ENCODE measurements at regions not wholly inside any gene's neighbourhood (a gene's known extent, or its start where the extent isn't known, plus 50 kb on each side); places are given as distances from the start of the nearest gene placed in this dataset.

- Histone ChIP-seq H3K27me3 (ENCODE audit: control insufficient read depth, insufficient read depth, low read length) (no peaks in the 10 kb centered on the region), H3K4me3 (ENCODE audit: low read length) (no peak overlapping the region), H3K9ac (ENCODE audit: low read length) (no peak overlapping the region), H3K4me1 (ENCODE audit: control insufficient read depth, insufficient read depth, low read length) (no peaks in the 10 kb centered on the region), H3K27ac (ENCODE audit: low read depth, low read length) (no peak overlapping the region), H3K36me3 (ENCODE audit: control insufficient read depth, insufficient read depth, low read length) (no peaks in the 10 kb centered on the region)
These were observed 442.2 kb downstream of the RNF144B start for GRCh38 chr6:18829272-18829870.

DNA sequence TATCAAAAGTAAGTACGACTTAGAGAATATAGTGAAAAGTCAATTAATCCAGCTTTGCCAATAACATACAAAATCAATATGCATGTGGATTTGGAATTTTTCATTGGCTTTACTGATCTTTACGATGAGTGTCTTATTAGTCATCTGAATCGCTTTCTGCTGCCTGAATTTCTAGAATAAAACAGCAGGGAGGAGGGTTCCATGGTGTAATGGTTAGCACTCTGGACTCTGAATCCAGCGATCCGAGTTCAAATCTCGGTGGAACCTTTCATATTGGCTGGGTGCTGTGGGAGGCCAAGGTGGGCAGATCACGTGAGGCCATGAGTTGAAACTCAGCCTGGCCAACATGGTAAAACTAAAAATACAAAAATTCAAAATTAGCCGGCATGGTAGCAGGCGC lies 448.8 kb downstream of the RNF144B start:
- no peaks in the 10 kb centered on the region for H3K36me3 ChIP-seq (ENCODE audit: control insufficient read depth, insufficient read depth, low read length)
- no peaks in the 10 kb centered on the region for H3K27me3 ChIP-seq (ENCODE audit: control insufficient read depth, insufficient read depth, low read length)
- no peak overlapping the region for H3K9ac ChIP-seq (ENCODE audit: low read length)
- no peak overlapping the region for H3K4me3 ChIP-seq (ENCODE audit: low read length)
- H3K4me1 ChIP-seq (ENCODE audit: control insufficient read depth, insufficient read depth, low read length): no peaks in the 10 kb centered on the region
- no peak overlapping the region for H3K27ac ChIP-seq (ENCODE audit: low read depth, low read length)

DNA sequence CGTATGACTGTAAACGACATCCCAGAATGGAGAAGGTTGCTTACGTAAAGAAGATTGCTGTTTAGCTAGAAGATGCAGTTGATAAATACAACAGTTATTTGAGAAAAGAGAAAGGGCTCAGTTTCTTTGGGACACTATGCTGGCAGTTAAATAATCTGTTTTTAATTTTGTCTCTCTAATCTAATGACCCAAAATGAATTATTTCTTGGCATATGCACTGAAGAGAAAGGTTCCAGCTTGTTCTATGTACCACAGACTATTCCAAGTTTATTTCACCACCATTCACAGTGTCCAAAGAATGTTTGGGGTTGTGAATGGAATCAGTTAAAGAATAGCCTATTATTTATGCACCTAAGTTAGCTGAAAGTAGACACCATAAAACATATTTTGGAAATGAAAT lies 449.9 kb downstream of the RNF144B start:
- H3K27me3 ChIP-seq (ENCODE audit: control insufficient read depth, insufficient read depth, low read length): no peaks in the 10 kb centered on the region
- no peak overlapping the region for H3K9ac ChIP-seq (ENCODE audit: low read length)
- no peaks in the 10 kb centered on the region for H3K36me3 ChIP-seq (ENCODE audit: control insufficient read depth, insufficient read depth, low read length)
- H3K4me1 ChIP-seq (ENCODE audit: control insufficient read depth, insufficient read depth, low read length): no peaks in the 10 kb centered on the region
- H3K27ac ChIP-seq (ENCODE audit: low read depth, low read length): no peak overlapping the region
- H3K4me3 ChIP-seq (ENCODE audit: low read length): no peak overlapping the region

GRCh38 chr6:18842534-18842933 lies 455.4 kb downstream of the RNF144B start:
- H3K27ac ChIP-seq (ENCODE audit: low read depth, low read length): no peak overlapping the region
- no peaks in the 10 kb centered on the region for H3K27me3 ChIP-seq (ENCODE audit: control insufficient read depth, insufficient read depth, low read length)
- no peaks in the 10 kb centered on the region for H3K36me3 ChIP-seq (ENCODE audit: control insufficient read depth, insufficient read depth, low read length)
- no peak overlapping the region for H3K9ac ChIP-seq (ENCODE audit: low read length)
- H3K4me3 ChIP-seq (ENCODE audit: low read length): no peak overlapping the region
- H3K4me1 ChIP-seq (ENCODE audit: control insufficient read depth, insufficient read depth, low read length): no peaks in the 10 kb centered on the region

DNA sequence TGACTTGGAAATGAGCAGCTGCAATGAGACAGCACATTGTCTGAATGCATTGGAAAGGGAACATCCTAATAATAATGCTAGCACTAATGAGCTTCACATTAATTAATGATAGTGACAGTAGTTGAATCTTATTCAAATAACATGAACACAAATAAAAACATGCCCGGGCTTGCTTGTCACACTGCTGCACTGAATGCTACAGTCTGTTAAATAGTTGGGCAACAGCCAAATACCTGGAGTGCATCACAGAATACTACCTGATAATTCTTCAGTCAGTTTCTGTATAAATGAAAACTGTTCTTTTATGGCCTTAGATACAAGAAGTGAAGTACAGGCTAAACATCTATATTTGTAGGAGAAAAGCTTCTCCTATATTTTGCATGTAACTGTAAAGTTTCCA lies 458.7 kb downstream of the RNF144B start:
- no peak overlapping the region for H3K27ac ChIP-seq (ENCODE audit: low read depth, low read length)
- no peaks in the 10 kb centered on the region for H3K4me1 ChIP-seq (ENCODE audit: control insufficient read depth, insufficient read depth, low read length)
- H3K9ac ChIP-seq (ENCODE audit: low read length): no peak overlapping the region
- H3K4me3 ChIP-seq (ENCODE audit: low read length): no peak overlapping the region
- no peaks in the 10 kb centered on the region for H3K27me3 ChIP-seq (ENCODE audit: control insufficient read depth, insufficient read depth, low read length)
- H3K36me3 ChIP-seq (ENCODE audit: control insufficient read depth, insufficient read depth, low read length): no peaks in the 10 kb centered on the region

DNA sequence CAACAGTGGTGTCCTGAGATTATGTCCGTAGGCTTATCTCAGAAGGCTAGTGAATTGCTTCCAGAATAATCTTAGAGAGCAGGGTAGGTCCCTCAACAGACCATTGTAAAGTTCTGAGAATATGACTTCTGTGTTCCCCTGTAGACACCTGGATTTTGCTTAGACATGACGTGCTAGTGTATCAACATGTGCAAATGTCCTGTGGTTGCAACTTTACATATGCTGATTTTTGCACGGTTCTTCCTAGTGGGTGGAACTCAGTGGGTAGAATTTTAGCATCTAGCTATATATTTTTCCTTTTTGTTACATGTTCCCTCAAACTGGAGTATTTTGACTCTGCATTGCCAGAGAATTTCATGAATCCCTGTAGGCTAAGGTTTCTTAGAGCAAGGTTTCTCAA lies 459.2 kb downstream of the RNF144B start:
- no peak overlapping the region for H3K9ac ChIP-seq (ENCODE audit: low read length)

GRCh38 chr6:18861204-18861603 lies 474.1 kb downstream of the RNF144B start:
- H3K4me1 ChIP-seq (ENCODE audit: control insufficient read depth, insufficient read depth, low read length): no peaks in the 10 kb centered on the region
- no peaks in the 10 kb centered on the region for H3K27me3 ChIP-seq (ENCODE audit: control insufficient read depth, insufficient read depth, low read length)
- no peak overlapping the region for H3K27ac ChIP-seq (ENCODE audit: low read depth, low read length)
- no peak overlapping the region for H3K4me3 ChIP-seq (ENCODE audit: low read length)
- H3K9ac ChIP-seq (ENCODE audit: low read length): no peak overlapping the region
- no peaks in the 10 kb centered on the region for H3K36me3 ChIP-seq (ENCODE audit: control insufficient read depth, insufficient read depth, low read length)

More for the DNA sequence above, 459.2 kb downstream of the RNF144B start:
- Histone ChIP-seq H3K36me3 (ENCODE audit: control insufficient read depth, insufficient read depth, low read length) (no peaks in the 10 kb centered on the region), H3K4me3 (ENCODE audit: low read length) (no peak overlapping the region), H3K4me1 (ENCODE audit: control insufficient read depth, insufficient read depth, low read length) (no peaks in the 10 kb centered on the region), H3K27me3 (ENCODE audit: control insufficient read depth, insufficient read depth, low read length) (no peaks in the 10 kb centered on the region), H3K27ac (ENCODE audit: low read depth, low read length) (no peak overlapping the region)

DNA sequence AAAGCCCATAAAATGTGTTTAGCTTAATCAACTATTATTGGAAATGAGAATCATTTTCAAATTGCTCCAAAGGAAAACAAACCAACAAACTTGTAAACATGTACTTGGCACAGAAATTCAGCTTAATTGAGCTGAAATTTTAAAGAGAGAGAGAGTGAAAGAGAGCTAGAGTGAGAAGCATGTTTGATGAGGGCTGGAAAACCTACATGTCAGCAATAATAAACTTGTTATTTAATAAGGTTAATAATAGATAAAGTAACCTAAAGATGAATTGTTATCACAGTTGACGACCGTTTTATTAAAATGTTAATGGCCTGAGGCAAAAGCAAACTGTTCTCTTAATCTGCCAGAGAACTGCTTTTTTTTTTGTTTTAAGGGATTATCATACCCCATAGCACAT lies 496.1 kb downstream of the RNF144B start:
- Histone ChIP-seq H3K4me1 (ENCODE audit: control insufficient read depth, insufficient read depth, low read length) (no peaks in the 10 kb centered on the region), H3K4me3 (ENCODE audit: low read length) (no peak overlapping the region), H3K9ac (ENCODE audit: low read length) (no peak overlapping the region), H3K27ac (ENCODE audit: low read depth, low read length) (no peak overlapping the region), H3K27me3 (ENCODE audit: control insufficient read depth, insufficient read depth, low read length) (no peaks in the 10 kb centered on the region), H3K36me3 (ENCODE audit: control insufficient read depth, insufficient read depth, low read length) (no peaks in the 10 kb centered on the region)

GRCh38 chr6:18883851-18884250 lies 496.7 kb downstream of the RNF144B start:
- Histone ChIP-seq H3K27me3 (ENCODE audit: control insufficient read depth, insufficient read depth, low read length) (no peaks in the 10 kb centered on the region), H3K4me1 (ENCODE audit: control insufficient read depth, insufficient read depth, low read length) (no peaks in the 10 kb centered on the region), H3K4me3 (ENCODE audit: low read length) (no peak overlapping the region), H3K9ac (ENCODE audit: low read length) (no peak overlapping the region), H3K27ac (ENCODE audit: low read depth, low read length) (no peak overlapping the region), H3K36me3 (ENCODE audit: control insufficient read depth, insufficient read depth, low read length) (no peaks in the 10 kb centered on the region)

DNA sequence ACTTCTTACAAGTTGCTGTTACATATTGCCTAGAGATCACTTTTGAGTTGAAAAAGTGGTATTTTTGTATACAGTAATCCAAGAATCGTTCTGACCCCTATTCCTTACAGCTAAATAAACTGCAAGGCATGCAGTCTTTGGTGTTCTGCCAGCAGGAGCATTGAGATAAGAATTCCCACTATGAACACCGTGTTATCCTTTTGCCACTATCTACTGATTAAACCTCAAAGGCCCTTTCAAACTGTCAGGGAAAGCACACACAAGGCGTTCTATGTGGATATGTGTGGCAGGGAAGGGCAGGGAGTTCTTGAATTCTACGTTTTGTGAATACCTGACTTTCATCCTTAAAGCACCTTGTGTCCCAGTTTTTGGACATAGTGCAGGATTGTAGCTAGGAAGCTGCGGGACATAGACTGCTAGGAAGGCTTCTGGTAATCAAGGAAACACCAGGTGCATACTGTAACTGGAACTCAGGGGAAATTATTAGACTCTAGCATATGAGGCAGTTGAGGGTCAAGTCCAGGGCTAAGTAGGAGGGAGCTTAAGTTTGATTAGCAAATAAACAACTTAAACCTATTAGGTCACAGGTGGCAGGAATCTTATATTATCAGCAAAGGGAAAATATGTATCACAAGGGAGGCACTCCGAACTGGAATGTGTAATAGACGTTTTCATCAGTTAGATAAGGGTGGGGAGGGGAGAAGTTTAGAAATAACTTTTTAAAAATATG lies 506.6 kb downstream of the RNF144B start:
- Histone ChIP-seq H3K27ac (ENCODE audit: low read depth, low read length) (no peak overlapping the region), H3K36me3 (ENCODE audit: control insufficient read depth, insufficient read depth, low read length) (no peaks in the 10 kb centered on the region), H3K27me3 (ENCODE audit: control insufficient read depth, insufficient read depth, low read length) (no peaks in the 10 kb centered on the region), H3K9ac (ENCODE audit: low read length) (no peak overlapping the region), H3K4me1 (ENCODE audit: control insufficient read depth, insufficient read depth, low read length) (no peaks in the 10 kb centered on the region), H3K4me3 (ENCODE audit: low read length) (no peak overlapping the region)

DNA sequence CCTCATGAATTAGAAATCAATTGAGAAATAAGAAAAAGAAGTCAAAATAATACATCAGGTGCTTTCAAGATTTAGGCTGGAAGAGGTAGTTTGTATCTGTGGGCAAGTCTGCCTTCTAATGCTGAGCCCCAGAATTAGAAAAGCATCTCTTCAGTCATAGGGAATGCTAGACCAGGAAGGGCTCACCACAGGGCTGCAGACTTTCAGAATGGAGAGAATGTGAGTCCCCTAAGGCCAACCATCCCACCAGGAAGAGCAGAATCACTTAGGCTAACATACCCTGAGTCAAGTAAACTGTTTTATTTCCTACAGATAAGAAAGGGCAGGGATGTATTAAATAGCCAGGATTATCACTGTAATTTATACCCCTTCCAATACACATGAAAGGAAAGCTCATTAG lies 510.2 kb downstream of the RNF144B start:
- no peaks in the 10 kb centered on the region for H3K36me3 ChIP-seq (ENCODE audit: control insufficient read depth, insufficient read depth, low read length)
- H3K9ac ChIP-seq (ENCODE audit: low read length): no peak overlapping the region
- no peaks in the 10 kb centered on the region for H3K4me1 ChIP-seq (ENCODE audit: control insufficient read depth, insufficient read depth, low read length)
- no peaks in the 10 kb centered on the region for H3K27me3 ChIP-seq (ENCODE audit: control insufficient read depth, insufficient read depth, low read length)
- H3K4me3 ChIP-seq (ENCODE audit: low read length): no peak overlapping the region
- H3K27ac ChIP-seq (ENCODE audit: low read depth, low read length): no peak overlapping the region

DNA sequence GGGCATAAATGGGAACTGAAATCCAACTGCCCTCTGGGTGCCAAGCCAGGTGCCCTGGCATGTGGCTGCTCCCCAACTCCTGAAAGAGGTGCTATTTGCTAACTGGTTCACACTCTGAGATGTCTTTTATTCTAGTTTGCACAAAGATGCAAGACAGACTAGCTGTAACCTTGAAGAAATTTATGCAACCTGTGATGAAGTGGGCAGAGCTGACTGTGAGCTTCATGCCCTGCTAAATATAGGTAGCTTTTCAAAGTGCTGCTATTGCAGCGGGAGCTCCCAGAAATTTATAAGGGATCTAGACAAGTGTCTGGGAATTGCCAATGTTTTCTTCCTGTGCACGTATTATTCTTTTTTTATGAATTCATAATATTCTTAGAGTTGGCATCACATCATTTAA lies 517.5 kb downstream of the RNF144B start:
- Histone ChIP-seq H3K4me1 (ENCODE audit: control insufficient read depth, insufficient read depth, low read length) (no peaks in the 10 kb centered on the region), H3K36me3 (ENCODE audit: control insufficient read depth, insufficient read depth, low read length) (no peaks in the 10 kb centered on the region)

GRCh38 chr6:18920701-18921100 lies 533.6 kb downstream of the RNF144B start:
- Histone ChIP-seq H3K9ac (ENCODE audit: low read length) (no peak overlapping the region), H3K4me1 (ENCODE audit: control insufficient read depth, insufficient read depth, low read length) (no peaks in the 10 kb centered on the region), H3K36me3 (ENCODE audit: control insufficient read depth, insufficient read depth, low read length) (no peaks in the 10 kb centered on the region), H3K27ac (ENCODE audit: low read depth, low read length) (no peak overlapping the region), H3K4me3 (ENCODE audit: low read length) (no peak overlapping the region), H3K27me3 (ENCODE audit: control insufficient read depth, insufficient read depth, low read length) (no peaks in the 10 kb centered on the region)

More for the DNA sequence above, 517.5 kb downstream of the RNF144B start:
- no peak overlapping the region for H3K4me3 ChIP-seq (ENCODE audit: low read length)
- no peak overlapping the region for H3K27ac ChIP-seq (ENCODE audit: low read depth, low read length)
- H3K9ac ChIP-seq (ENCODE audit: low read length): no peak overlapping the region
- no peaks in the 10 kb centered on the region for H3K27me3 ChIP-seq (ENCODE audit: control insufficient read depth, insufficient read depth, low read length)
